ENCODE measurements at regions not wholly inside any gene's neighbourhood (a gene's known extent, or its start where the extent isn't known, plus 50 kb on each side); places are given as distances from the start of the nearest gene placed in this dataset.

DNA sequence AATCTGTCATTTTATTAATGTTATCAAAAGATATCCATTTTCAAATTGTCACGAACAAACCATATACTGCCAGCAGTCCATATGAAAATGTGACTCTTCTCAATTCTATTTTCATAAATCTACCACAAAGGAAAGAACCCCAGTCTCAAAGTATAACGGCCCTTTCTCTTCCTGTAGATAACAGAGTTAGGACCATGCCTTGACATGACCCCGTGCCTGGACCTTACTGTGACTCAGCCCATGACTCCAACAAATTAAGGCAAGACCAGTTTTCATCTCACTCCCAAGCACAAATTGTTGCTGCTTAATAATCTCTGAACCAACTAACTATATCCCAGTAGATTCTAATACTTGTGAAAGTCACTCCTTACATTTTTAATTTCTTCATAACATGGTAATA lies 124.4 kb upstream of the NFIA start:
- TF ChIP-seq, protein P1, sequence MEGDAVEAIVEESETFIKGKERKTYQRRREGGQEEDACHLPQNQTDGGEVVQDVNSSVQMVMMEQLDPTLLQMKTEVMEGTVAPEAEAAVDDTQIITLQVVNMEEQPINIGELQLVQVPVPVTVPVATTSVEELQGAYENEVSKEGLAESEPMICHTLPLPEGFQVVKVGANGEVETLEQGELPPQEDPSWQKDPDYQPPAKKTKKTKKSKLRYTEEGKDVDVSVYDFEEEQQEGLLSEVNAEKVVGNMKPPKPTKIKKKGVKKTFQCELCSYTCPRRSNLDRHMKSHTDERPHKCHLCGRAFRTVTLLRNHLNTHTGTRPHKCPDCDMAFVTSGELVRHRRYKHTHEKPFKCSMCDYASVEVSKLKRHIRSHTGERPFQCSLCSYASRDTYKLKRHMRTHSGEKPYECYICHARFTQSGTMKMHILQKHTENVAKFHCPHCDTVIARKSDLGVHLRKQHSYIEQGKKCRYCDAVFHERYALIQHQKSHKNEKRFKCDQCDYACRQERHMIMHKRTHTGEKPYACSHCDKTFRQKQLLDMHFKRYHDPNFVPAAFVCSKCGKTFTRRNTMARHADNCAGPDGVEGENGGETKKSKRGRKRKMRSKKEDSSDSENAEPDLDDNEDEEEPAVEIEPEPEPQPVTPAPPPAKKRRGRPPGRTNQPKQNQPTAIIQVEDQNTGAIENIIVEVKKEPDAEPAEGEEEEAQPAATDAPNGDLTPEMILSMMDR (IDR thresholded peaks at IDR 0.05; ENCODE audit: insufficient read depth, low read length, missing control alignments): no peak
- no peak overlapping the region for H3K4me3 ChIP-seq (ENCODE audit: low read depth, low read length)
- ChIA-PET CTCF (no interaction called here), POLR2A (no interaction called here)
- DNase-seq (ENCODE audit: low read depth, low spot score): no peak

DNA sequence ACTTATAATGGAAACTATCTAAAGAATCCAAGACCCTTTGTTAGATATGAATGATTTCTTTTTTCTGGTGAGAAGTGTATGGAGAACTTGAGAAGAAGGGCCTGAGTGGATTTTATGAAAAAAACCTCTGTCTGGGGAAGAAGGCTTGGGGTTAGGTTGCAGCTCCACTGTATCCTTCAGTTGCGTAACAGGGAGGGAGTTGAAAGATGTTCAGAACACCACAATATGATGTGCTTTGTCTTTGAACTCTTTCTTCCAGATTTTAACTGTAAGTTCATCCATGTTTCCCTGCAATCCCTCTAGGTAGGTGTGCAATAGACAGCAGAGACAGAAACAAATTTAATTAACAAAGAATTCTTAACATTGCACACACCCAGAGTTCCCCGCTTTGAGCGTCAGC lies 125.8 kb upstream of the NFIA start:
- POLR2A ChIA-PET: no interaction called here
- no peak overlapping the region for H3K4me3 ChIP-seq (ENCODE audit: low read depth, low read length)
- no peak for DNase-seq (ENCODE audit: low read depth, low spot score)
- TF ChIP-seq, protein P1 (IDR thresholded peaks at IDR 0.05; ENCODE audit: insufficient read depth, low read length, missing control alignments): no peak
- CTCF ChIA-PET: interaction anchor here (1.1 kb wide), 1 partner anchor 22 kb away, joined by 4 read pairs; no protein-coding TSS in a partner anchor

DNA sequence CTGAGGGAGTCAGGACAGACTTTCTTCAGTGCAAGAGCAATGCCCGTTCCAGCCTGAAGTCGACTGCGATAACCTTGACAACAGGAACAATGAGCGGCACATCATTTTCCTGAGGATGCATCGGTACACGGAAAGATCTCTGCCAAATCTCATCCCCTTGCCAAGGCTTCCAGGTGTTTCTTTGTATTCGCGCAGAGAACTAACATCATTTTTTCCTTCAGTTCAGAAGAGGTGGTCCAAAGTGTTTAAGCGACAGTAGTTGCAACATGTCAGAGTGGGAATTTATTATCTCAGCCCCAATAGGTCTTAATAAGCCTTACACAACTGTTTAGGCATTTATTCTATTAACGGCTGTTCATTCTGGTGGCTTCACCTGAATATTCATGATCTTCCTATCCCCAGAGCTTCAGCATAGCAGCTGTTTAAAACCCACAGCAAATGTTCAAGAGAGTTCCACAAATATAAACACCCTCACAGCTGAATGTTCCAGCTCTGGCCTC lies 129.7 kb upstream of the NFIA start:
- no peak overlapping the region for H3K4me3 ChIP-seq (ENCODE audit: low read depth, low read length)
- DNase-seq (ENCODE audit: low read depth, low spot score): no peak
- TF ChIP-seq, protein P1 (IDR thresholded peaks at IDR 0.05; ENCODE audit: insufficient read depth, low read length, missing control alignments): no peak
- ChIA-PET CTCF (no interaction called here), POLR2A (no interaction called here)

DNA sequence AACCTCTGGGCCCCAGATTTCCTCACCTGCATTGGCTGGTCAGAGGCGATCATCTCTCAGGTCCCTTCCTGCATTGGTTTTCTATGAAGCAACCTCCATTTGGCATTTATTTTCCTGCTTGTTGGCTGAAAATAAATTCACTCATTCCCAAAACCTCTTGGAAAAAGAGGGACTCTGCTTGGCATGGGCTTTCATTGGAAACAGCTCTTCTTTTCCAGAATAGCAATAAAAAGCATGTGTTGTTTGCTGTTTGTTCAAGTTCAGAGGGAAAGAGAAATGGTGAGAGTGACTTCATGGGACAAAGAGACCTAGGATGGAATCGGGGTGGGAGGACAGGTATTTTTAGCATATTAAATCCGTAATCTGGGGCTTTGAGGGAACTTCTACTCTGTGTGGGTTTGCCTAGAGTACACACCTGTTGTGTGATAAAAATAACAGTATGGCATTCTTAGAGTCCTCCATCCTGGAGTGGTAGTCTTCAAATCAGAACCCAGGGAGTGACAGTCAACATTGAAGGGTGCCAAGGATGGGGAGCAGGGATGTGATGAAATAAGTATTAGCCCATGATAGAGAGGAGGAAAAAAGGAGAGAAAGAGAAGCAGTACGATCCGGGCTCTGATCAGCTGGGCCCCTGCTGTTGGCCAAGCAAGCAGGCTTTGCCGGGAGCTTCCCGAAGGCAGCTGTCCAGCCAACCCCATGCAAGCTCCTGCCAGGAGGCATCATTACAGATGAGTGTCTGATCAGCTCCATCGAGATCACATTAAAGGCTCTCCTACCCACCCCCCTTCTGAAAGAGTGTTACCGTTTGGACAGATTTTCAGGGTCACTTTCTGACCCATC lies 131.9 kb upstream of the NFIA start:
- POLR2A ChIA-PET: no interaction called here
- no peak for DNase-seq (ENCODE audit: low read depth, low spot score)
- TF ChIP-seq, protein P1 (IDR thresholded peaks at IDR 0.05; ENCODE audit: insufficient read depth, low read length, missing control alignments): no peak

GRCh38 chr1:60949826-60950197 lies 132.5 kb upstream of the NFIA start:
- TF ChIP-seq, protein P1 (IDR thresholded peaks at IDR 0.05; ENCODE audit: insufficient read depth, low read length, missing control alignments): no peak
- ChIA-PET CTCF (no interaction called here), POLR2A (no interaction called here)
- no peak for DNase-seq (ENCODE audit: low read depth, low spot score)
- no peak overlapping the region for H3K4me3 ChIP-seq (ENCODE audit: low read depth, low read length)

More for the DNA sequence above, 131.9 kb upstream of the NFIA start:
- H3K4me3 ChIP-seq (ENCODE audit: low read depth, low read length): no peak overlapping the region
- CTCF ChIA-PET: interaction anchor here (1.4 kb wide), 1 partner anchor 10 kb away, joined by 4 read pairs; no protein-coding TSS in a partner anchor

DNA sequence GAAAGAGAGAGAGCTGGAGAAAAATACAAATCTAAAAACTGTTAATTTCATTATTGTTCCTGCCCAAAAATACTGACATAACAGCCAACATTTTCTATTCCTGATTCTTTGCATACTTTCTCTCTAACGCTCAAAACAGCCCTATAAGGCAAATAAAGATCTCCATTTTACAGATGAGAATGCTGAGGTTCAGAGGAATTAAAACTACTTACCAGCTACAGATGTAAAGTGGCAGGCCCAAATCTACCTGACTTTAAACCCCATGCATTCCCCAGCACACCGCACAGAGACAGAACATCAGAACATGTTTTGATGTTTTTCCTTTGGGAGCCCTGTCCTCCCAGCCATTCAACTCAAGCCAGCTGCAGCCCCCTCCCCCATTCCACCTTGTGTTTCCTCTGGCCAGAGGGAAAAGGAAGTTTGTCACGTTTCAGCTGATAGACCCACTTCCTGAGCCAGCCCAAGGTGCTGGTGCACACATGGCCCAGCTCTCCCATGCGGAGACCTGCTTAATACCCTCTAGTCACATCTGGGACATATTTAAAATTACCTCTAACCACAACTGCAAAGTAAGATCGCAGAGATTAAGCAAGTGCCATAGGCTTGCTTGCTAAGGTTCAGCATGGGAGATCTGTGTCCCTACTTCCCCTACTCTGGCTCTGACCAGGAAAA lies 133.1 kb upstream of the NFIA start:
- H3K4me3 ChIP-seq (ENCODE audit: low read depth, low read length): no peak overlapping the region
- TF ChIP-seq, protein P1 (IDR thresholded peaks at IDR 0.05; ENCODE audit: insufficient read depth, low read length, missing control alignments): no peak
- ChIA-PET CTCF (no interaction called here), POLR2A (no interaction called here)
- DNase-seq (ENCODE audit: low read depth, low spot score): no peak
